ENCODE measurements at regions not wholly inside any gene's neighbourhood (a gene's known extent, or its start where the extent isn't known, plus 50 kb on each side); places are given as distances from the start of the nearest gene placed in this dataset.
"Not testable (repeated sequence)": the region's sequence is repeated elsewhere in the genome, so short reads cannot be mapped to it uniquely, and the experiment has no call there.

DNA sequence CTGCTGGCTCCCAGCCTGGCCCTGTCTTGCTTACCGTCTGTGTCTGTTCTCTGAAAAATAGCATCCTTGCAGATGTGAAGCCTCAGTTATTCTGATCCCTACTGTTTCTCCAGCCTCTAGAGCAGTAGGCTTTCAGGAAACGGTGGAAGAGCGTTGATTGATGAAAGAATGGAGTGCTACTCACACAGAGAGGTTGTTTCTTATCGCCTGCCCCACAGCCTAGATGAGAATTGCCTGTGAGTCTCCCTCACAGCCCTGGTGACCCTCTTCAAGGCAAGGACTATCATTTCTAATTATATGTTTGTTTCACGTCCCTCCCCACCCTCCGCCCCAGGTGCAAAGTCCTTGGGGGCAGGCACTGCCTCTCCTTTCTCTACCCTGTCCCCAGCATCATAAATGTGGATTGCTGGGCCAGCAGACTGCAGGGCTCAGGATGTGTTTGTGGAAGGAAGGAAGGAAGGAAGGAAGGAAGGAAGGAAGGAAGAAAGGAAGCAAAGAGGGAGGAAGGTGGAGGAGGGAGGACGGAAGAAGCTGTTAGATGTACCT, 575.3 kb upstream of the B3GAT1 start:
- CTCF ChIA-PET = no interaction called here

GRCh38 chr11:134984421-134984820, 572.4 kb upstream of the B3GAT1 start:
- H3K27me3 Mint-ChIP-seq = peaks cover 11% of the 10 kb centered on the region
- H3K9me3 Mint-ChIP-seq (ENCODE audit: insufficient read depth) = no peaks in the 10 kb centered on the region
- ChIA-PET CTCF (no interaction called here), POLR2A (no interaction called here)
- Histone ChIP-seq H3K36me3 (replicated peaks in 1 of 2; ENCODE audit: control extremely low read depth in 1 of 2, control insufficient read depth in 1 of 2, extremely low read depth in 1 of 2, insufficient read depth in 2 of 2, low read length in 1 of 2) (no peaks in the 10 kb centered on the region), H3K9me3 (ENCODE audit: control extremely low read depth in 1 of 3, control insufficient read depth in 2 of 3, insufficient read depth in 1 of 3, low read length in 2 of 3) (peaks cover 0 to 3% (median 0%) of the 10 kb centered on the region in 3 donors), H3K27me3 (replicated peaks in 1 of 4; ENCODE audit: control extremely low read depth in 1 of 4, control insufficient read depth in 3 of 4, insufficient read depth in 4 of 4, low read length in 3 of 4) (no peaks in the 10 kb centered on the region), H4K20me1 (ENCODE audit: control insufficient read depth, insufficient read depth, low read length, poor library complexity, severe bottlenecking) (no peaks in the 10 kb centered on the region), H3K79me2 (ENCODE audit: control insufficient read depth, insufficient read depth, low read length) (no peaks in the 10 kb centered on the region), H3K27ac (ENCODE audit: low read length in 2 of 2) (no peak overlapping the region), H3K4me2 (replicated peaks; ENCODE audit: low read depth, low read length, poor library complexity, severe bottlenecking) (no peak overlapping the region), H3K9ac (ENCODE audit: low read length) (no peak overlapping the region), H2AFZ (ENCODE audit: insufficient read depth, low read depth, low read length, poor library complexity, severe bottlenecking) (no peak overlapping the region), H3K4me1 (ENCODE audit: control insufficient read depth in 2 of 2, insufficient read depth in 2 of 2, low read length in 2 of 2) (no peaks in the 10 kb centered on the region), H3K4me3 (ENCODE audit: control extremely low read depth in 1 of 5, extremely low read depth in 1 of 5, insufficient read depth in 1 of 5, low read depth in 2 of 5, low read length in 4 of 5) (no peak overlapping the region)
- H3K4me1 Mint-ChIP-seq = no peaks in the 10 kb centered on the region
- no peak overlapping the region for H3K4me3 Mint-ChIP-seq
- ATAC-seq (ENCODE audit: low read depth) = no peak
- TF ChIP-seq CTCF (IDR thresholded peaks at IDR 0.05) (no peak), EZH2 (IDR thresholded peaks at IDR 0.05; ENCODE audit: borderline replicate concordance, insufficient read depth, low read depth, low read length, poor library complexity, severe bottlenecking) (no peak)
- 71% methylated on average over 4 of the region's 8 CpGs for WGBS (ENCODE audit: insufficient coverage)
- DNase-seq = no peak
- no peak overlapping the region for H3K27ac Mint-ChIP-seq
- intact Hi-C loops (cut with micrococcal nuclease) = no loop called here

More for the DNA sequence above, 575.3 kb upstream of the B3GAT1 start:
- no peak for TF ChIP-seq EZH2 (IDR thresholded peaks at IDR 0.05; ENCODE audit: borderline replicate concordance, insufficient read depth, low read depth, low read length, poor library complexity, severe bottlenecking)
- no peaks in the 10 kb centered on the region for H4K20me1 ChIP-seq (ENCODE audit: control insufficient read depth, insufficient read depth, low read length, poor library complexity, severe bottlenecking)
- H3K79me2 ChIP-seq (ENCODE audit: control insufficient read depth, insufficient read depth, low read length) = no peaks in the 10 kb centered on the region
- no peak overlapping the region for H3K27ac Mint-ChIP-seq
- H3K27me3 Mint-ChIP-seq = peaks cover 16% of the 10 kb centered on the region
- no peak overlapping the region for H3K4me2 ChIP-seq (replicated peaks; ENCODE audit: low read depth, low read length, poor library complexity, severe bottlenecking)
- 91% methylated on average over 4 of the region's 7 CpGs for WGBS (ENCODE audit: insufficient coverage)
- no peak overlapping the region for H3K9ac ChIP-seq (ENCODE audit: low read length)
- no peaks in the 10 kb centered on the region for H3K4me1 ChIP-seq (ENCODE audit: control insufficient read depth in 2 of 2, insufficient read depth in 2 of 2, low read length in 2 of 2)
- no peak overlapping the region for H3K4me3 Mint-ChIP-seq
- H3K36me3 ChIP-seq (replicated peaks in 1 of 2; ENCODE audit: control extremely low read depth in 1 of 2, control insufficient read depth in 1 of 2, extremely low read depth in 1 of 2, insufficient read depth in 2 of 2, low read length in 1 of 2) = no peaks in the 10 kb centered on the region
- no peak for ATAC-seq (ENCODE audit: low read depth)
- H3K9me3 ChIP-seq (ENCODE audit: control extremely low read depth in 1 of 3, control insufficient read depth in 2 of 3, insufficient read depth in 1 of 3, low read length in 2 of 3) = peaks cover 0 to 3% (median 0%) of the 10 kb centered on the region in 3 donors
- H3K9me3 Mint-ChIP-seq (ENCODE audit: insufficient read depth) = no peaks in the 10 kb centered on the region
- no peak overlapping the region for H2AFZ ChIP-seq (ENCODE audit: insufficient read depth, low read depth, low read length, poor library complexity, severe bottlenecking)
- no peak for DNase-seq
- POLR2A ChIA-PET = no interaction called here
- H3K27me3 ChIP-seq (replicated peaks in 1 of 4; ENCODE audit: control extremely low read depth in 1 of 4, control insufficient read depth in 3 of 4, insufficient read depth in 4 of 4, low read length in 3 of 4) = no peaks in the 10 kb centered on the region
- intact Hi-C loops (cut with micrococcal nuclease) = no loop called here
- H3K27ac ChIP-seq (ENCODE audit: low read length in 2 of 2) = no peak overlapping the region
- no peaks in the 10 kb centered on the region for H3K4me1 Mint-ChIP-seq
- H3K4me3 ChIP-seq (ENCODE audit: control extremely low read depth in 1 of 5, extremely low read depth in 1 of 5, insufficient read depth in 1 of 5, low read depth in 2 of 5, low read length in 4 of 5) = no peak overlapping the region

DNA sequence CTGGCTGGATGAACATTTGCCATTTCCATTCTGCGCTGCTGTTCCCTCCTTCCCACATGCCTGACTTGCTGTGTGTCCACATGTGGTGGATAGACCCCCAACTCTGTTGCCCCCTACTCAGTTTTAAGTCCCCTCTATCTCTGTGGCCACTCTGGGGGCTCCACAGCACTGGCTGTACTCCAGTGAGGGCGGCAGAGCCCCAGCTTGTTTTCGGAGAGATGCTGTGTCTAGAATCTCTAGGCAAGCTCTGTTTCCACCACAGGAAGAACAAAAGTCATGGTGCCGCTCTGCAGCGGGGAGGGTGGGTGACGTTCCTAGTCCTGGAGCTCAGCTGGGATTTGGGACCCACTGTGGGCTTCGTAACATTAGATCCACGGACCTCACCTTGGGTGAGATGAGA, 570.4 kb upstream of the B3GAT1 start:
- H3K4me1 Mint-ChIP-seq; H3K79me2 ChIP-seq (ENCODE audit: control insufficient read depth, insufficient read depth, low read length); H3K27ac ChIP-seq (ENCODE audit: low read length in 2 of 2); ATAC-seq (ENCODE audit: low read depth); H3K4me1 ChIP-seq (ENCODE audit: control insufficient read depth in 2 of 2, insufficient read depth in 2 of 2, low read length in 2 of 2); H3K9me3 ChIP-seq (ENCODE audit: control extremely low read depth in 1 of 3, control insufficient read depth in 2 of 3, insufficient read depth in 1 of 3, low read length in 2 of 3); H3K27me3 Mint-ChIP-seq; POLR2A ChIA-PET; H4K20me1 ChIP-seq (ENCODE audit: control insufficient read depth, insufficient read depth, low read length, poor library complexity, severe bottlenecking); H3K9ac ChIP-seq (ENCODE audit: low read length); H3K9me3 Mint-ChIP-seq (ENCODE audit: insufficient read depth); H3K4me3 Mint-ChIP-seq; intact Hi-C loops (cut with micrococcal nuclease); H3K4me2 ChIP-seq (replicated peaks; ENCODE audit: low read depth, low read length, poor library complexity, severe bottlenecking); H3K4me3 ChIP-seq (ENCODE audit: control extremely low read depth in 1 of 5, extremely low read depth in 1 of 5, insufficient read depth in 1 of 5, low read depth in 2 of 5, low read length in 4 of 5); H3K36me3 ChIP-seq (replicated peaks in 1 of 2; ENCODE audit: control extremely low read depth in 1 of 2, control insufficient read depth in 1 of 2, extremely low read depth in 1 of 2, insufficient read depth in 2 of 2, low read length in 1 of 2); CTCF ChIA-PET; H3K27ac Mint-ChIP-seq; DNase-seq; H3K27me3 ChIP-seq (replicated peaks in 1 of 4; ENCODE audit: control extremely low read depth in 1 of 4, control insufficient read depth in 3 of 4, insufficient read depth in 4 of 4, low read length in 3 of 4); H2AFZ ChIP-seq (ENCODE audit: insufficient read depth, low read depth, low read length, poor library complexity, severe bottlenecking): not testable (repeated sequence)
- WGBS (ENCODE audit: insufficient coverage) = 90% methylated on average over 6 of the region's 8 CpGs
